NOMO-1 treated with dmso at 0.1 percent for 144 hours (cell line): ENCODE measurements at regions not wholly inside any gene's neighbourhood (a gene's known extent, or its start where the extent isn't known, plus 50 kb on each side); places are given as distances from the start of the nearest gene placed in this dataset.
"Not testable (repeated sequence)": the region's sequence is repeated elsewhere in the genome, so short reads cannot be mapped to it uniquely, and the experiment has no call there.

Source experiments
- DNase-seq: peaks from one replicate; lab custom pipeline; 2025; ENCODE audit not compliant: unreplicated experiment; lab: John Stamatoyannopoulos, UW

GRCh38 chrX:13188731-13189309 is 131.0 kb downstream of the ATXN3L start:
- no peak for DNase-seq

- DNase-seq: not testable (repeated sequence)
Measured at GRCh38 chrX:13186643-13187042, 133.2 kb downstream of the ATXN3L start.

GRCh38 chrX:13180807-13181206 is 136.4 kb upstream of the FAM9C start:
- no peak for DNase-seq

GRCh38 chrX:13179586-13179985 is 135.2 kb upstream of the FAM9C start:
- no peak for DNase-seq

- DNase-seq: no peak
Measured at GRCh38 chrX:13179100-13179499, 134.7 kb upstream of the FAM9C start.

- no peak for DNase-seq
Measured at GRCh38 chrX:13177921-13178566, 133.6 kb upstream of the FAM9C start.

GRCh38 chrX:13175056-13175455 is 130.6 kb upstream of the FAM9C start:
- DNase-seq: no peak

GRCh38 chrX:13170966-13171558 is 126.6 kb upstream of the FAM9C start:
- DNase-seq: no peak

GRCh38 chrX:13169684-13170083 is 125.3 kb upstream of the FAM9C start:
- DNase-seq: no peak

GRCh38 chrX:13168269-13168668 is 123.8 kb upstream of the FAM9C start:
- DNase-seq: no peak

GRCh38 chrX:13167481-13168231 is 123.2 kb upstream of the FAM9C start:
- peak; percentile 3 for DNase-seq

- DNase-seq: no peak
Measured at GRCh38 chrX:13165266-13166189, 121.1 kb upstream of the FAM9C start.

GRCh38 chrX:13164611-13165010 is 120.2 kb upstream of the FAM9C start:
- no peak for DNase-seq

- DNase-seq: no peak
Measured at GRCh38 chrX:13162772-13163410, 118.5 kb upstream of the FAM9C start.

- DNase-seq: no peak
Measured at GRCh38 chrX:13159886-13160285, 115.5 kb upstream of the FAM9C start.

- DNase-seq: no peak
Measured at GRCh38 chrX:13158911-13159310, 114.5 kb upstream of the FAM9C start.

- DNase-seq: not testable (repeated sequence)
Measured at GRCh38 chrX:13155550-13155949, 111.1 kb upstream of the FAM9C start.

- no peak for DNase-seq
Measured at GRCh38 chrX:13153796-13154195, 109.4 kb upstream of the FAM9C start.

GRCh38 chrX:13152518-13153185 is 108.2 kb upstream of the FAM9C start:
- no peak for DNase-seq
